ENCODE measurements at regions not wholly inside any gene's neighbourhood (a gene's known extent, or its start where the extent isn't known, plus 50 kb on each side); places are given as distances from the start of the nearest gene placed in this dataset.

- TF ChIP-seq CTCF (IDR thresholded peaks at IDR 0.05; ENCODE audit: poor library complexity, severe bottlenecking) (no peak), POLR2AphosphoS5 (IDR thresholded peaks at IDR 0.05) (no peak), TAF1 (IDR thresholded peaks at IDR 0.05; ENCODE audit: low read depth) (no peak), SMC3 (conservative IDR thresholded peaks at IDR 0.05; ENCODE audit: poor library complexity) (no peak), MXI1 (conservative IDR thresholded peaks at IDR 0.05; ENCODE audit: poor library complexity, severe bottlenecking) (no peak), RAD21 (conservative IDR thresholded peaks at IDR 0.05) (no peak), REST (IDR thresholded peaks at IDR 0.05; ENCODE audit: borderline replicate concordance) (no peak), EP300 (conservative IDR thresholded peaks at IDR 0.05; ENCODE audit: poor library complexity, severe bottlenecking) (no peak)
Measured at GRCh38 chr2:17195016-17195415, 323.2 kb downstream of the RAD51AP2 start.

Measured in neural cell (in vitro differentiated cells).